Liver (tissue), 7 donors: ENCODE measurements at regions not wholly inside any gene's neighbourhood (a gene's known extent, or its start where the extent isn't known, plus 50 kb on each side); places are given as distances from the start of the nearest gene placed in this dataset.

ENCODE experiments used
- DNase-seq: peaks from one replicate; pipeline ENCODE4 v3.0.0-alpha.2; 2017; ENCODE audit warnings: low spot score
- H3K27ac ChIP-seq, 2 donors: one replicate each; pipeline ENCODE4 v1.7.0; 2013; ENCODE audit warnings: inconsistent platforms in 2 of 2, low read length in 2 of 2, control low read depth in 1 of 2, low read depth in 1 of 2, mild to moderate bottlenecking in 1 of 2
- H3K27me3 ChIP-seq, 4 donors: one replicate each; pipeline versions ENCODE4 v1.6.1 to v1.7.0; 2013; ENCODE audit warnings: low read length in 3 of 4, inconsistent platforms in 1 of 4, mild to moderate bottlenecking in 1 of 4, moderate library complexity in 1 of 4; ENCODE audit not compliant: control insufficient read depth in 4 of 4, insufficient read depth in 4 of 4
- H3K36me3 ChIP-seq, 4 donors: one replicate each; pipeline versions ENCODE4 v1.6.1 to v1.7.0; 2013; ENCODE audit warnings: low read length in 3 of 4, mild to moderate bottlenecking in 3 of 4, low read depth in 1 of 4, moderate library complexity in 1 of 4; ENCODE audit not compliant: control insufficient read depth in 4 of 4, insufficient read depth in 3 of 4
- H3K4me1 ChIP-seq, 4 donors: one replicate each; pipeline versions ENCODE4 v1.6.1 to v1.7.0; 2013; ENCODE audit warnings: low read length in 3 of 4, mild to moderate bottlenecking in 3 of 4, moderate library complexity in 1 of 4; ENCODE audit not compliant: control insufficient read depth in 4 of 4, insufficient read depth in 4 of 4
- H3K4me3 ChIP-seq, 3 donors: one replicate each; pipeline versions ENCODE4 v1.6.1 to v1.7.0; 2013; ENCODE audit warnings: low read length in 3 of 3, control low read depth in 1 of 3, low read depth in 1 of 3, mild to moderate bottlenecking in 1 of 3
- H3K9ac ChIP-seq, 2 donors: one replicate each; pipeline ENCODE4 v1.7.0; 2013; ENCODE audit warnings: low read length in 2 of 2, mild to moderate bottlenecking in 2 of 2, moderate library complexity in 2 of 2, control low read depth in 1 of 2, low read depth in 1 of 2
- H3K9me3 ChIP-seq, 4 donors: one replicate each; pipeline versions ENCODE4 v1.6.1 to v1.7.0; 2013; ENCODE audit warnings: low read length in 3 of 4; ENCODE audit not compliant: control insufficient read depth in 4 of 4
- ATF3 ChIP-seq: IDR thresholded peaks from 2 replicates; pipeline ENCODE4 v1.6.1; 2016; ENCODE audit warnings: antibody characterized with exemption
- EGR1 ChIP-seq, 2 donors: IDR thresholded peaks; 2 replicates each; pipeline ENCODE4 v1.6.1; 2016 to 2018; ENCODE audit warnings: antibody characterized with exemption in 2 of 2, low read depth in 2 of 2
- FOXA1 ChIP-seq: IDR thresholded peaks from 2 replicates; pipeline ENCODE4 v1.6.1; 2016; ENCODE audit warnings: antibody characterized with exemption
- FOXA2 ChIP-seq: IDR thresholded peaks from 2 replicates; pipeline ENCODE4 v1.6.1; 2016; ENCODE audit warnings: antibody characterized with exemption
- GABPA ChIP-seq, 2 donors: IDR thresholded peaks in 1 of 2; conservative IDR thresholded peaks in 1 of 2; 2 replicates each; pipeline ENCODE4 v1.6.1; 2016; ENCODE audit warnings: antibody characterized with exemption in 2 of 2, mild to moderate bottlenecking in 1 of 2, moderate library complexity in 1 of 2
- HNF4A ChIP-seq, 2 donors: conservative IDR thresholded peaks; 2 replicates each; pipeline ENCODE4 v1.6.1; 2016; ENCODE audit warnings: antibody characterized with exemption in 2 of 2, mild to moderate bottlenecking in 2 of 2
- HNF4G ChIP-seq: IDR thresholded peaks from 2 replicates; pipeline ENCODE4 v1.6.1; 2016; ENCODE audit warnings: antibody characterized with exemption
- JUND ChIP-seq, 2 donors: IDR thresholded peaks; 2 replicates each; pipeline ENCODE4 v1.6.1; 2016; ENCODE audit warnings: antibody characterized with exemption in 2 of 2
- NR2F2 ChIP-seq: IDR thresholded peaks from 2 replicates; pipeline ENCODE4 v1.6.1; 2016; ENCODE audit warnings: antibody characterized with exemption
- RAD21 ChIP-seq, 2 donors: IDR thresholded peaks; 2 replicates each; pipeline ENCODE4 v1.6.1; 2016; ENCODE audit warnings: antibody characterized with exemption in 2 of 2, mild to moderate bottlenecking in 2 of 2
- REST ChIP-seq: IDR thresholded peaks from 2 replicates; pipeline ENCODE4 v1.6.1; 2016; ENCODE audit warnings: antibody characterized with exemption, mild to moderate bottlenecking
- RXRA ChIP-seq, 2 donors: IDR thresholded peaks; 2 replicates each; pipeline ENCODE4 v1.6.1; 2017 to 2018; ENCODE audit warnings: antibody characterized with exemption in 2 of 2, mild to moderate bottlenecking in 1 of 2
- SP1 ChIP-seq: IDR thresholded peaks from 2 replicates; pipeline ENCODE4 v1.6.1; 2018; ENCODE audit warnings: antibody characterized with exemption, mild to moderate bottlenecking
- TAF1 ChIP-seq: conservative IDR thresholded peaks from 2 replicates; pipeline ENCODE4 v1.6.1; 2016; ENCODE audit warnings: antibody characterized with exemption, mild to moderate bottlenecking
- YY1 ChIP-seq: IDR thresholded peaks from 2 replicates; pipeline ENCODE4 v1.6.1; 2016; ENCODE audit warnings: antibody characterized with exemption, mild to moderate bottlenecking
- WGBS: extraction: QIAGEN DNeasy Blood & Tissue Kit; methylation state at CpG from one replicate; pipeline ENCODE4 v1.1.7; 2013; 5-methylcytosine and 5-hydroxymethylcytosine counted together
- TF ChIP-seq, protein P1 (sequence below): IDR thresholded peaks from 2 replicates; pipeline ENCODE4 v1.6.1; 2016; ENCODE audit warnings: antibody characterized with exemption
- TF ChIP-seq, protein P2 (sequence below): IDR thresholded peaks from 2 replicates; pipeline ENCODE4 v1.6.1; 2016; ENCODE audit warnings: antibody characterized with exemption
- donor health status: healthy.
- donor health status: healthy.
- donor health status: healthy.
- donor health status: healthy.

- TF ChIP-seq YY1, result no peak
- no peak for TF ChIP-seq ATF3
- TF ChIP-seq FOXA2, result no peak
- TF ChIP-seq HNF4A (conservative IDR thresholded peaks at IDR 0.05), result no peak
- TF ChIP-seq, protein P1, sequence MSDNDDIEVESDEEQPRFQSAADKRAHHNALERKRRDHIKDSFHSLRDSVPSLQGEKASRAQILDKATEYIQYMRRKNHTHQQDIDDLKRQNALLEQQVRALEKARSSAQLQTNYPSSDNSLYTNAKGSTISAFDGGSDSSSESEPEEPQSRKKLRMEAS, result no peak
- TF ChIP-seq JUND (IDR thresholded peaks at IDR 0.05), result no peak
- no peak for TF ChIP-seq FOXA1
- no peak for TF ChIP-seq SP1
- TF ChIP-seq RXRA (IDR thresholded peaks at IDR 0.05), result no peak
- no peak for TF ChIP-seq GABPA (IDR thresholded peaks at IDR 0.05 in 1 of 2, conservative IDR thresholded peaks at IDR 0.05 in 1 of 2)
- TF ChIP-seq NR2F2, result no peak
- TF ChIP-seq TAF1, result no peak
- no peak for TF ChIP-seq EGR1 (IDR thresholded peaks at IDR 0.05; ENCODE audit: low read depth in 2 of 2)
- TF ChIP-seq HNF4G, result no peak
- DNase-seq, result no peak
- H3K4me1 ChIP-seq, result no peaks in the 10 kb centered on the region
- H3K27ac ChIP-seq, result no peak overlapping the region
- H3K4me3 ChIP-seq, result no peak overlapping the region
- 83% methylated on average over 1 of the region's 1 CpG for WGBS
- no peaks in the 10 kb centered on the region for H3K27me3 ChIP-seq
- peaks cover 0 to 2% (median 0%) of the 10 kb centered on the region in 4 donors for H3K9me3 ChIP-seq
- no peaks in the 10 kb centered on the region for H3K36me3 ChIP-seq
- no peak overlapping the region for H3K9ac ChIP-seq
Observed at GRCh38 chr1:191578281-191578680, 580.0 kb upstream of the RGS18 start.

DNA sequence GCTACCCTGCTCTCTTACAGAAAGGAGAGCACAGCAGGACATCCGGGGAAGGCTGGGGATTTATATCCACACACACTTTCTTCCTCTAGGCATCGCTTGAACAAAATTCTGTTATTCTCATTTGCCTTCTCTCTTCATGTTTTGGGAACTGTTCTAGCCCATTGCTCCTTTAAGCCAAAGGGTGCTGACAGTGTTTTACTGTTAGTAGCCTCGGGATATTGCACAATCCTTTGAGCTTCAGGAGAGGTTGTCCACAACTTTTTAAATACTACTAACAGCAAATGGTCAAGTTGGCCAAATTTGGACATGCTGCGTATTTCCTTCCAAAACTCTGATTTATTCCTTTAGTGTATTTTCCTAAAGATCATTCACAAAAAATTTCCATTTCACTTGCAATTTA, 579.2 kb upstream of the RGS18 start:
- Histone ChIP-seq H3K9ac (no peak overlapping the region), H3K4me1 (no peaks in the 10 kb centered on the region), H3K4me3 (no peak overlapping the region), H3K9me3 (peaks cover 0 to 2% (median 0%) of the 10 kb centered on the region in 4 donors), H3K36me3 (no peaks in the 10 kb centered on the region), H3K27ac (no peak overlapping the region), H3K27me3 (no peaks in the 10 kb centered on the region)
- no peak for DNase-seq
- 67% methylated on average over 4 of the region's 4 CpGs for WGBS
- TF ChIP-seq RAD21 (IDR thresholded peaks at IDR 0.05) (no peak), TAF1 (no peak), YY1 (no peak), HNF4A (conservative IDR thresholded peaks at IDR 0.05) (no peak), SP1 (no peak), GABPA (IDR thresholded peaks at IDR 0.05 in 1 of 2, conservative IDR thresholded peaks at IDR 0.05 in 1 of 2) (no peak), FOXA2 (no peak), JUND (IDR thresholded peaks at IDR 0.05) (no peak), REST (no peak), ATF3 (no peak)
- TF ChIP-seq, protein P2, sequence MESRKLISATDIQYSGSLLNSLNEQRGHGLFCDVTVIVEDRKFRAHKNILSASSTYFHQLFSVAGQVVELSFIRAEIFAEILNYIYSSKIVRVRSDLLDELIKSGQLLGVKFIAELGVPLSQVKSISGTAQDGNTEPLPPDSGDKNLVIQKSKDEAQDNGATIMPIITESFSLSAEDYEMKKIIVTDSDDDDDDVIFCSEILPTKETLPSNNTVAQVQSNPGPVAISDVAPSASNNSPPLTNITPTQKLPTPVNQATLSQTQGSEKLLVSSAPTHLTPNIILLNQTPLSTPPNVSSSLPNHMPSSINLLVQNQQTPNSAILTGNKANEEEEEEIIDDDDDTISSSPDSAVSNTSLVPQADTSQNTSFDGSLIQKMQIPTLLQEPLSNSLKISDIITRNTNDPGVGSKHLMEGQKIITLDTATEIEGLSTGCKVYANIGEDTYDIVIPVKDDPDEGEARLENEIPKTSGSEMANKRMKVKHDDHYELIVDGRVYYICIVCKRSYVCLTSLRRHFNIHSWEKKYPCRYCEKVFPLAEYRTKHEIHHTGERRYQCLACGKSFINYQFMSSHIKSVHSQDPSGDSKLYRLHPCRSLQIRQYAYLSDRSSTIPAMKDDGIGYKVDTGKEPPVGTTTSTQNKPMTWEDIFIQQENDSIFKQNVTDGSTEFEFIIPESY, result no peak
